BLaER1 treated with 17β-estradiol and CSF1 and Interleukin-3, amounts not matched to agents 10 nM and 100 nM (cell line): ENCODE measurements at regions not wholly inside any gene's neighbourhood (a gene's known extent, or its start where the extent isn't known, plus 50 kb on each side); places are given as distances from the start of the nearest gene placed in this dataset.

Source experiments
- H3K27ac ChIP-seq, 11 experiments: shearing (Covaris generic); formaldehyde crosslinking; 2 replicates each; pipeline ENCODE4 v1.8.1; 2022
- H3K27me3 ChIP-seq, 11 experiments: shearing (Covaris generic); formaldehyde crosslinking; 2 replicates each; pipeline ENCODE4 v1.8.1; 2022
- H3K36me3 ChIP-seq, 11 experiments: shearing (Covaris generic); formaldehyde crosslinking; 2 replicates each; pipeline ENCODE4 v1.8.1; 2022
- H3K4me1 ChIP-seq, 10 experiments: shearing (Covaris generic); formaldehyde crosslinking; 2 replicates each; pipeline ENCODE4 v1.8.1; 2022
- H3K4me2 ChIP-seq, 11 experiments: shearing (Covaris generic); formaldehyde crosslinking; 2 replicates each; pipeline ENCODE4 v1.8.1; 2022
- H3K4me3 ChIP-seq, 10 experiments: shearing (Covaris generic); formaldehyde crosslinking; 2 replicates each; pipeline ENCODE4 v1.8.1; 2022
- H3K9ac ChIP-seq, 11 experiments: shearing (Covaris generic); formaldehyde crosslinking; 2 replicates each; pipeline ENCODE4 v1.8.1; 2022
- H3K9me3 ChIP-seq, 11 experiments: shearing (Covaris generic); formaldehyde crosslinking; replicated peaks in 1 of 11; 2 replicates each; pipeline ENCODE4 v1.8.1; 2022
- H4K20me1 ChIP-seq, 11 experiments: shearing (Covaris generic); formaldehyde crosslinking; 2 replicates each; pipeline ENCODE4 v1.8.1; 2022
- Cebpa-rat ChIP-seq, 11 experiments: shearing (Covaris generic); IDR thresholded peaks; 2 replicates each; pipeline ENCODE4 v1.8.1; 2022

GRCh38 chr10:4677296-4678021 is 148.5 kb upstream of the AKR1E2 start:
- no peaks in the 10 kb centered on the region for H3K36me3 ChIP-seq
- H3K27ac ChIP-seq = no peak overlapping the region
- no peaks in the 10 kb centered on the region for H4K20me1 ChIP-seq
- no peaks in the 10 kb centered on the region for H3K9me3 ChIP-seq
- H3K9ac ChIP-seq = no peak overlapping the region
- peaks cover 0 to 7% (median 0%) of the 10 kb centered on the region in 10 experiments; a peak in 2 of 20 replicates for H3K4me1 ChIP-seq
- H3K4me2 ChIP-seq = no peak overlapping the region
- H3K27me3 ChIP-seq = no peaks in the 10 kb centered on the region
- H3K4me3 ChIP-seq = no peak overlapping the region
- no peak for TF ChIP-seq Cebpa-rat (IDR thresholded peaks at IDR 0.05)

DNA sequence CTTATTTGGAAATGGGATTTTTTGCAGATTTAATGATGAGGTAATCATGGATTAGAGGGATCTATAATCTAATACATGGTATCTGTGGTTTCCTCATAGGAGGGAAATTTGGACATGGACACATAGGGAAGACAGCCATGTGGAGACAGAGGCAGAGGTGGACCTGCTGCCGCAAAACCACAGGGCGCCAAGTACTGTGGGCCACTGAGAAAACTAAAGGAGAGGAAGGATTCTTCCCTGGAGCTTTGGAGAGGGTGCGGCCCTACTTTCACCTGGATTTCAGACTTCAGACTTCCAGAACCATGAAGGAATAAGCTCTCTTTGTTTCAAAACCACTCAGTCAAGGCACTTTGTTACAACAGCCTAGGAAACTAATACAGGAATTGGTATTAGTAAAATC is 149.4 kb upstream of the AKR1E2 start:
- Histone ChIP-seq H3K9me3 (no peaks in the 10 kb centered on the region; a peak in 1 of 22 replicates), H3K4me3 (no peak overlapping the region), H3K9ac (no peak overlapping the region), H3K27me3 (no peaks in the 10 kb centered on the region), H3K36me3 (no peaks in the 10 kb centered on the region), H3K4me1 (peaks cover 0 to 7% (median 0%) of the 10 kb centered on the region in 10 experiments; a peak in 2 of 20 replicates), H3K27ac (no peak overlapping the region), H4K20me1 (no peaks in the 10 kb centered on the region), H3K4me2 (no peak overlapping the region)
- TF ChIP-seq Cebpa-rat (IDR thresholded peaks at IDR 0.05) = no peak

- Histone ChIP-seq H4K20me1 (no peaks in the 10 kb centered on the region), H3K27ac (no peak overlapping the region), H3K9ac (no peak overlapping the region), H3K9me3 (no peaks in the 10 kb centered on the region; a peak in 1 of 22 replicates), H3K4me1 (peaks cover 0 to 7% (median 0%) of the 10 kb centered on the region in 10 experiments; a peak in 2 of 20 replicates), H3K36me3 (no peaks in the 10 kb centered on the region), H3K4me2 (no peak overlapping the region), H3K4me3 (no peak overlapping the region), H3K27me3 (no peaks in the 10 kb centered on the region)
- no peak for TF ChIP-seq Cebpa-rat (IDR thresholded peaks at IDR 0.05)
These were observed 150.2 kb upstream of the AKR1E2 start for GRCh38 chr10:4675808-4676207.

- no peak for TF ChIP-seq Cebpa-rat (IDR thresholded peaks at IDR 0.05)
- Histone ChIP-seq H4K20me1 (no peaks in the 10 kb centered on the region), H3K4me3 (no peak overlapping the region), H3K9ac (no peak overlapping the region), H3K27me3 (no peaks in the 10 kb centered on the region), H3K4me1 (peaks cover 0 to 6% (median 0%) of the 10 kb centered on the region in 10 experiments; a peak in 2 of 20 replicates), H3K36me3 (no peaks in the 10 kb centered on the region), H3K9me3 (peaks cover 5 to 16% (median 12%) of the 10 kb centered on the region in 11 experiments; a peak in 17 of 22 replicates), H3K4me2 (no peak overlapping the region), H3K27ac (no peak overlapping the region)
These were observed 152.5 kb upstream of the AKR1E2 start for GRCh38 chr10:4673279-4674040.

GRCh38 chr10:4672201-4672600 is 153.8 kb upstream of the AKR1E2 start:
- no peak overlapping the region for H3K27ac ChIP-seq
- no peaks in the 10 kb centered on the region for H3K4me1 ChIP-seq
- H3K4me3 ChIP-seq = no peak overlapping the region
- TF ChIP-seq Cebpa-rat (IDR thresholded peaks at IDR 0.05) = no peak
- H3K27me3 ChIP-seq = no peaks in the 10 kb centered on the region
- no peaks in the 10 kb centered on the region for H3K36me3 ChIP-seq
- no peaks in the 10 kb centered on the region for H4K20me1 ChIP-seq
- H3K9ac ChIP-seq = no peak overlapping the region
- no peak overlapping the region for H3K4me2 ChIP-seq
- peaks cover 5 to 16% (median 12%) of the 10 kb centered on the region in 11 experiments; a peak in 17 of 22 replicates for H3K9me3 ChIP-seq

- Histone ChIP-seq H4K20me1 (no peaks in the 10 kb centered on the region), H3K27ac (no peak overlapping the region), H3K4me1 (no peaks in the 10 kb centered on the region), H3K27me3 (no peaks in the 10 kb centered on the region), H3K9ac (no peak overlapping the region), H3K4me2 (no peak overlapping the region), H3K4me3 (no peak overlapping the region), H3K36me3 (no peaks in the 10 kb centered on the region), H3K9me3 (peaks cover 5 to 16% (median 12%) of the 10 kb centered on the region in 11 experiments; a peak in 17 of 22 replicates)
- no peak for TF ChIP-seq Cebpa-rat (IDR thresholded peaks at IDR 0.05)
These were observed 154.4 kb upstream of the AKR1E2 start for GRCh38 chr10:4671451-4672145.

DNA sequence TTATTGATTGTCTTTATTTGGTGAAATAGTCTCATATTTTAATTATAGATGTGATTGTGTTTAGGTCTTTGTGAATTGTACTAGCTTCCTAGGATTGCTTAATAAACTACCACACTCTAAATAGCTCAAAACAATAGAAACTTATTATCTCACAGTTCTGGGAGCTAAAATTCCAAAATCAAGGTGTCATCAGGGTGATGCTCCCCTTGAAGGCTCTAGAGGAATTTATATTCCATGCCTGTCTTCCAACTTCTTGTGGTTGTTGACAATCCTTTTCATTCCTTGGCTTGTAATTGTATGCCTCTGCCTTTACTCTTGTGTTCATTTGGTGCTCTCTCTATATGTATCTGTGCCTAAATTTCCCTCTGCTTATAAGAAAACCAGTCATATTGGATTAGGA is 155.3 kb upstream of the AKR1E2 start:
- Histone ChIP-seq H4K20me1 (no peaks in the 10 kb centered on the region), H3K4me1 (no peaks in the 10 kb centered on the region), H3K9ac (no peak overlapping the region), H3K27ac (no peak overlapping the region), H3K36me3 (no peaks in the 10 kb centered on the region), H3K4me2 (no peak overlapping the region), H3K4me3 (no peak overlapping the region), H3K27me3 (no peaks in the 10 kb centered on the region), H3K9me3 (peaks cover 5 to 16% (median 13%) of the 10 kb centered on the region in 11 experiments; a peak in 17 of 22 replicates)
- TF ChIP-seq Cebpa-rat (IDR thresholded peaks at IDR 0.05) = no peak

DNA sequence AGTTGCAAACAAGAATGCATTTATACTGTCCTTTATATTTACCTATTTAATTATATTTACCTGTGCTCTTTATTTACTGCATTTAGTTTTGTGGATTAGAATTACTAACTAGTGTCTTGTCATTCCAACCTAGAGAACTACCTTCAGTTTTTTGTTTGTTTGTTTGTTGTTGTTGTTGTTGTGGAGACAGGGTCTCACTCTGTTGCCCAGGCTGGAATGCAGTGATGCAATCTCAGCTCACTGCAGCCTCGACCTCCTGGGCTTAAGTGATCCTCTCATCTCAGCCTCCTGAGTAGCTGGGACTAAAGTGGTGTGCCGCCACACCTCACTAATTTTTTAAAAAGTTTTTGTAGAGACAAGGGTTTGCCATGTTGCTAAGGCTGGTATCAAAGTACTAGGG is 156.4 kb upstream of the AKR1E2 start:
- H3K36me3 ChIP-seq = no peaks in the 10 kb centered on the region
- H4K20me1 ChIP-seq = no peaks in the 10 kb centered on the region
- H3K4me3 ChIP-seq = no peak overlapping the region
- peaks cover 5 to 16% (median 13%) of the 10 kb centered on the region in 11 experiments; a peak in 17 of 22 replicates for H3K9me3 ChIP-seq
- H3K9ac ChIP-seq = no peak overlapping the region
- TF ChIP-seq Cebpa-rat (IDR thresholded peaks at IDR 0.05) = no peak
- H3K27me3 ChIP-seq = no peaks in the 10 kb centered on the region
- H3K4me2 ChIP-seq = no peak overlapping the region
- H3K4me1 ChIP-seq = peaks cover 2 to 9% (median 5%) of the 10 kb centered on the region in 10 experiments; a peak in 19 of 20 replicates
- no peak overlapping the region for H3K27ac ChIP-seq
